ENCODE measurements at regions not wholly inside any gene's neighbourhood (a gene's known extent, or its start where the extent isn't known, plus 50 kb on each side); places are given as distances from the start of the nearest gene placed in this dataset.

DNA sequence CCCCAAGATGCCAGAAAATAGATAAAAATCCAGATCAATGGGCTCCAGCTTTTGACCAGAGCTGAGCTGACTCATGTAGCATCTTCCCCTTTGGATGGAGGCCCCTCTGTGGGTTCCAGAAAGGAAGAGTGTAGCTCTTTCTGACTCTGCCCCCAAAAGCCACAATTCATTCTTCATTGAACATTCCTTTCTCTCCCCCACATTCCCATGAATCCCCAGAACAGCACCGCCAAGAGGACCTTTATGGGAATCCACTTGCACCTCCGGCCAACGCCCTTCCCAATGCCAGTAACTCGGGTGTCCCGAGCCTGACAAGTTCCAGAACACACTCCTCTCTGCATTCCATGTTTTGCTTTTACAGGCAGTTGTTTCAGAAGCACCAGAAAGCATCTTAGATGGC, 210.6 kb upstream of the DIO3 start:
- intact Hi-C loops (cut with micrococcal nuclease) (no loop called here), dilution Hi-C loops (cut with MboI; ENCODE audit: extremely low pct_ligation_motif_present, low sequenced_read_pairs) (no loop called here)
- ChIA-PET POLR2A (no interaction called here), CTCF (interaction anchor here (1.3 kb wide), 1 partner anchor 27 kb away, joined by 4 read pairs; no protein-coding TSS in a partner anchor)
- Histone ChIP-seq H3K4me2 (ENCODE audit: insufficient read depth, low read length) (no peak overlapping the region), H2AFZ (ENCODE audit: low read depth, low read length) (no peak overlapping the region), H3K9ac (replicated peaks; ENCODE audit: extremely low read depth, insufficient read depth, low read length) (no peak overlapping the region), H3K36me3 (ENCODE audit: control insufficient read depth in 2 of 2, extremely low read depth in 1 of 2, insufficient read depth in 2 of 2, low read length in 2 of 2) (no peaks in the 10 kb centered on the region), H3K27me3 (ENCODE audit: control insufficient read depth in 2 of 2, insufficient read depth in 2 of 2, low read length in 2 of 2) (no peaks in the 10 kb centered on the region), H3K4me3 (replicated peaks in 1 of 3; ENCODE audit: insufficient read depth in 1 of 3, low read depth in 1 of 3, low read length in 3 of 3) (no peak overlapping the region), H3K27ac (ENCODE audit: insufficient read depth, low read depth, low read length) (no peak overlapping the region), H3K4me1 (ENCODE audit: control insufficient read depth, extremely low read depth, insufficient read depth, low read length) (no peaks in the 10 kb centered on the region), H3K79me2 (ENCODE audit: control insufficient read depth, insufficient read depth, low read length) (no peaks in the 10 kb centered on the region), H3K9me3 (replicated peaks; ENCODE audit: control insufficient read depth, insufficient read depth, low read length) (no peaks in the 10 kb centered on the region), H3K9me1 (replicated peaks; ENCODE audit: control insufficient read depth, extremely low read depth, insufficient read depth, low read length) (no peaks in the 10 kb centered on the region), H4K20me1 (replicated peaks; ENCODE audit: control insufficient read depth, extremely low read depth, insufficient read depth, low read length) (no peaks in the 10 kb centered on the region)
- FAIRE-seq = no peak
- no peak for DNase-seq (ENCODE audit: low read depth, low spot score)
- TF ChIP-seq POLR2AphosphoS5 (IDR thresholded peaks at IDR 0.05; ENCODE audit: insufficient read depth, low read depth, low read length) (no peak), GATA2 (IDR thresholded peaks at IDR 0.05; ENCODE audit: insufficient read depth, insufficient read length, low read depth, low read length) (no peak), MYC (IDR thresholded peaks at IDR 0.05; ENCODE audit: low read depth, low read length) (no peak), FOS (IDR thresholded peaks at IDR 0.05; ENCODE audit: borderline replicate concordance, insufficient read depth, low read length) (no peak), MAX (IDR thresholded peaks at IDR 0.05; ENCODE audit: insufficient read depth, insufficient read length) (no peak), CTCF (IDR thresholded peaks at IDR 0.05; ENCODE audit: extremely low read depth in 1 of 2, insufficient read depth in 1 of 2, low read depth in 1 of 2, low read length in 2 of 2) (no peak)
- BruUV-seq (replicated peaks) = no TSS peak

DNA sequence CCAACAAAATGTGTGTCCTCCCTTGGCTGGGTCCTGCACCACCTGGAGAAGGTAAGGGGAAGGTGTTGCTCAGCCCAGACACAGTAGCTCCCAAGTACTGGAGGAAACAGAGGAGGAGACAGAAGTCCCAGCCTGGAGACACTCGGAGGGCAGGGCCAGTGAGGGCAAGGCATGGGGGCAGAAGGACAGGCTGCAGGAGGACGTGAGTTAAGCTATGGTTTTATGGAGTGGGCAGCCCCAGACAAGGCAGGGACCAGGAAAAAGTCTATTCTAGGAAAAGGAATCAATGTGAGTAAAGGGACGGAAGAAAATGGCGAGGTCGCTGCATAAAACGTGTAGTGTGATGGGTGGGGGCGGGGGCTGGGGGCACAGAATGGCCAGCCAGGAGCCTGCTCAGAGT, 210.1 kb upstream of the DIO3 start:
- Histone ChIP-seq H4K20me1 (replicated peaks; ENCODE audit: control insufficient read depth, extremely low read depth, insufficient read depth, low read length) (no peaks in the 10 kb centered on the region), H3K27ac (ENCODE audit: insufficient read depth, low read depth, low read length) (no peak overlapping the region), H3K9me3 (replicated peaks; ENCODE audit: control insufficient read depth, insufficient read depth, low read length) (peaks cover under 1% of the 10 kb centered on the region), H3K79me2 (ENCODE audit: control insufficient read depth, insufficient read depth, low read length) (no peaks in the 10 kb centered on the region), H3K4me1 (ENCODE audit: control insufficient read depth, extremely low read depth, insufficient read depth, low read length) (no peaks in the 10 kb centered on the region), H3K36me3 (ENCODE audit: control insufficient read depth in 2 of 2, extremely low read depth in 1 of 2, insufficient read depth in 2 of 2, low read length in 2 of 2) (no peaks in the 10 kb centered on the region), H3K27me3 (ENCODE audit: control insufficient read depth in 2 of 2, insufficient read depth in 2 of 2, low read length in 2 of 2) (no peaks in the 10 kb centered on the region), H3K9me1 (replicated peaks; ENCODE audit: control insufficient read depth, extremely low read depth, insufficient read depth, low read length) (no peaks in the 10 kb centered on the region), H3K9ac (replicated peaks; ENCODE audit: extremely low read depth, insufficient read depth, low read length) (no peak overlapping the region), H3K4me3 (replicated peaks in 1 of 3; ENCODE audit: insufficient read depth in 1 of 3, low read depth in 1 of 3, low read length in 3 of 3) (no peak overlapping the region), H2AFZ (ENCODE audit: low read depth, low read length) (no peak overlapping the region), H3K4me2 (ENCODE audit: insufficient read depth, low read length) (no peak overlapping the region)
- POLR2A ChIA-PET = no interaction called here
- TF ChIP-seq GATA2 (IDR thresholded peaks at IDR 0.05; ENCODE audit: insufficient read depth, insufficient read length, low read depth, low read length) (no peak), MYC (IDR thresholded peaks at IDR 0.05; ENCODE audit: low read depth, low read length) (no peak), FOS (IDR thresholded peaks at IDR 0.05; ENCODE audit: borderline replicate concordance, insufficient read depth, low read length) (no peak), POLR2A (IDR thresholded peaks at IDR 0.05; ENCODE audit: low read depth, low read length) (no peak)
- BruUV-seq (replicated peaks) = no TSS peak
- FAIRE-seq = no peak
- DNase-seq (ENCODE audit: low read depth, low spot score) = no peak
- dilution Hi-C loops (cut with MboI; ENCODE audit: extremely low pct_ligation_motif_present, low sequenced_read_pairs) (no loop called here), intact Hi-C loops (cut with micrococcal nuclease) (no loop called here)
- CTCF ChIA-PET = interaction anchor here (1.3 kb wide), 1 partner anchor 27 kb away, joined by 4 read pairs; no protein-coding TSS in a partner anchor

Measured in endothelial cell of umbilical vein (primary cell).